Esophagus squamous epithelium (tissue), 5 donors: ENCODE measurements at regions not wholly inside any gene's neighbourhood (a gene's known extent, or its start where the extent isn't known, plus 50 kb on each side); places are given as distances from the start of the nearest gene placed in this dataset.

ENCODE experiments used
- DNase-seq: peaks from one replicate; lab custom pipeline; 2025; lab: John Stamatoyannopoulos, UW
- H3K27ac ChIP-seq, 4 donors: fragments of 200-600 bp; sonication (generic); one replicate each; pipeline ENCODE4 v1.5.1; 2016 to 2019; ENCODE audit warnings: mild to moderate bottlenecking in 1 of 4
- H3K27me3 ChIP-seq, 4 donors: fragments of 200-600 bp; sonication (generic); 1 replicate in 3 of 4; 2 replicates in 1 of 4; pipeline versions ENCODE4 v1.5.1 to v1.6.0; 2017 to 2021; ENCODE audit warnings: antibody characterized with exemption in 1 of 4
- H3K36me3 ChIP-seq, 3 donors: fragments of 200-600 bp; sonication (generic); one replicate each; pipeline ENCODE4 v1.5.1; 2016 to 2019
- H3K4me1 ChIP-seq, 3 donors: fragments of 200-600 bp; sonication (generic); one replicate each; pipeline ENCODE4 v1.5.1; 2017 to 2019
- H3K4me3 ChIP-seq, 4 donors: fragments of 200-600 bp; sonication (generic); 1 replicate in 3 of 4; 2 replicates in 1 of 4; pipeline ENCODE4 v1.5.1; 2016 to 2019; ENCODE audit warnings: mild to moderate bottlenecking in 2 of 4, moderate library complexity in 1 of 4
- H3K9me3 ChIP-seq, 3 donors: fragments of 200-600 bp; sonication (generic); one replicate each; pipeline ENCODE4 v1.5.1; 2016 to 2019
- CTCF ChIP-seq, 6 experiments: fragments of 450-650 bp in 4 of 6; fragments of 200-600 bp in 2 of 6; sonication (generic) in 2 of 6; IDR thresholded peaks; one replicate each; pipeline ENCODE4 v1.5.1; 2016 to 2019; ENCODE audit warnings: antibody characterized with exemption in 6 of 6, mild to moderate bottlenecking in 4 of 6, moderate library complexity in 4 of 6
- POLR2A ChIP-seq, 4 donors: fragments of 450-650 bp; IDR thresholded peaks; one replicate each; pipeline ENCODE4 v1.6.1; 2017; ENCODE audit warnings: antibody characterized with exemption in 4 of 4, mild to moderate bottlenecking in 4 of 4, moderate library complexity in 3 of 4
- WGBS, 2 donors: methylation state at CpG; one replicate each; pipeline ENCODE4 v1.1.5; 2018; 5-methylcytosine and 5-hydroxymethylcytosine counted together
- intact Hi-C: fragments of 100-400 bp; cut with DNase I; formaldehyde crosslinking; loops from one replicate; pipeline ENCODE4 v1.15.0; 2022
- donor health status: DM: yes; HTN: yes; CAD: no.

- intact Hi-C loops, result no loop called here
- Histone ChIP-seq H3K9me3 (no peaks in the 10 kb centered on the region), H3K27me3 (no peaks in the 10 kb centered on the region), H3K4me3 (no peak overlapping the region), H3K27ac (no peak overlapping the region), H3K36me3 (no peaks in the 10 kb centered on the region), H3K4me1 (no peaks in the 10 kb centered on the region)
- no peak for TF ChIP-seq CTCF (IDR thresholded peaks at IDR 0.05)
- no peak for TF ChIP-seq POLR2A (IDR thresholded peaks at IDR 0.05)
- DNase-seq, result no peak
- 72 to 78% methylated on average over 1 to 3 of the region's 3 CpGs for WGBS, 2 donors
Observed at GRCh38 chr16:64880006-64880405, 241.9 kb downstream of the CDH11 start.

- 55 to 76% methylated on average over 4 of the region's 4 CpGs for WGBS, 2 donors
- no peak for DNase-seq
- no peaks in the 10 kb centered on the region for H3K9me3 ChIP-seq
- no peak overlapping the region for H3K27ac ChIP-seq
- H3K27me3 ChIP-seq, result no peaks in the 10 kb centered on the region
- TF ChIP-seq POLR2A (IDR thresholded peaks at IDR 0.05) (no peak), CTCF (IDR thresholded peaks at IDR 0.05) (no peak)
- H3K4me3 ChIP-seq, result no peak overlapping the region
- intact Hi-C loops, result no loop called here
- no peaks in the 10 kb centered on the region for H3K36me3 ChIP-seq
- no peaks in the 10 kb centered on the region for H3K4me1 ChIP-seq
Observed at GRCh38 chr16:64878940-64879339, 242.9 kb downstream of the CDH11 start.

- Histone ChIP-seq H3K36me3 (no peaks in the 10 kb centered on the region), H3K4me1 (no peaks in the 10 kb centered on the region), H3K27ac (no peak overlapping the region), H3K27me3 (no peaks in the 10 kb centered on the region), H3K4me3 (no peak overlapping the region), H3K9me3 (no peaks in the 10 kb centered on the region)
- WGBS, 2 donors, result 90 to 96% methylated on average over 2 of the region's 2 CpGs
- intact Hi-C loops, result no loop called here
- no peak for DNase-seq
- TF ChIP-seq CTCF (IDR thresholded peaks at IDR 0.05) (no peak), POLR2A (IDR thresholded peaks at IDR 0.05) (no peak)
Observed at GRCh38 chr16:64872101-64872500, 249.8 kb downstream of the CDH11 start.

- no peak for DNase-seq
- TF ChIP-seq POLR2A (IDR thresholded peaks at IDR 0.05) (no peak), CTCF (IDR thresholded peaks at IDR 0.05) (no peak)
- WGBS, 2 donors, result 61 to 69% methylated on average over 3 of the region's 3 CpGs
- Histone ChIP-seq H3K4me1 (no peaks in the 10 kb centered on the region), H3K36me3 (no peaks in the 10 kb centered on the region), H3K27me3 (no peaks in the 10 kb centered on the region), H3K9me3 (no peaks in the 10 kb centered on the region), H3K4me3 (no peak overlapping the region), H3K27ac (no peak overlapping the region)
- intact Hi-C loops, result no loop called here
Observed at GRCh38 chr16:64870859-64871258, 251.0 kb downstream of the CDH11 start.

GRCh38 chr16:64869781-64870180, 252.1 kb downstream of the CDH11 start:
- 67% methylated on average over 5 of the region's 5 CpGs for WGBS, 2 donors
- DNase-seq, result no peak
- no peaks in the 10 kb centered on the region for H3K9me3 ChIP-seq

More at GRCh38 chr16:64869781-64870180, 252.1 kb downstream of the CDH11 start:
- intact Hi-C loops, result no loop called here
- no peak for TF ChIP-seq POLR2A (IDR thresholded peaks at IDR 0.05)
- no peak for TF ChIP-seq CTCF (IDR thresholded peaks at IDR 0.05)
- Histone ChIP-seq H3K4me3 (no peak overlapping the region), H3K36me3 (no peaks in the 10 kb centered on the region), H3K4me1 (no peaks in the 10 kb centered on the region), H3K27me3 (no peaks in the 10 kb centered on the region), H3K27ac (no peak overlapping the region)
